AG09309 (cell line): ENCODE measurements at regions not wholly inside any gene's neighbourhood (a gene's known extent, or its start where the extent isn't known, plus 50 kb on each side); places are given as distances from the start of the nearest gene placed in this dataset.

Experiments
- DNase-seq: peaks from one replicate; pipeline ENCODE4 v3.0.0-alpha.2; 2010; ENCODE audit warnings: low read depth
- H3K4me3 ChIP-seq: 2 replicates; pipeline ENCODE4 v1.5.1; 2011; ENCODE audit warnings: mild to moderate bottlenecking, low read depth, low read length, moderate library complexity; ENCODE audit not compliant: control insufficient read depth
- TF ChIP-seq, protein P1 (sequence below): IDR thresholded peaks from 2 replicates; pipeline ENCODE4 v1.5.1; 2011; ENCODE audit warnings: mild to moderate bottlenecking, low read depth, low read length, inconsistent platforms; ENCODE audit not compliant: insufficient read depth, control insufficient read depth; ENCODE audit errors: missing control alignments

GRCh38 chr1:229028987-229029878 is 241.7 kb upstream of the RAB4A start:
- no peak for DNase-seq
- TF ChIP-seq, protein P1, sequence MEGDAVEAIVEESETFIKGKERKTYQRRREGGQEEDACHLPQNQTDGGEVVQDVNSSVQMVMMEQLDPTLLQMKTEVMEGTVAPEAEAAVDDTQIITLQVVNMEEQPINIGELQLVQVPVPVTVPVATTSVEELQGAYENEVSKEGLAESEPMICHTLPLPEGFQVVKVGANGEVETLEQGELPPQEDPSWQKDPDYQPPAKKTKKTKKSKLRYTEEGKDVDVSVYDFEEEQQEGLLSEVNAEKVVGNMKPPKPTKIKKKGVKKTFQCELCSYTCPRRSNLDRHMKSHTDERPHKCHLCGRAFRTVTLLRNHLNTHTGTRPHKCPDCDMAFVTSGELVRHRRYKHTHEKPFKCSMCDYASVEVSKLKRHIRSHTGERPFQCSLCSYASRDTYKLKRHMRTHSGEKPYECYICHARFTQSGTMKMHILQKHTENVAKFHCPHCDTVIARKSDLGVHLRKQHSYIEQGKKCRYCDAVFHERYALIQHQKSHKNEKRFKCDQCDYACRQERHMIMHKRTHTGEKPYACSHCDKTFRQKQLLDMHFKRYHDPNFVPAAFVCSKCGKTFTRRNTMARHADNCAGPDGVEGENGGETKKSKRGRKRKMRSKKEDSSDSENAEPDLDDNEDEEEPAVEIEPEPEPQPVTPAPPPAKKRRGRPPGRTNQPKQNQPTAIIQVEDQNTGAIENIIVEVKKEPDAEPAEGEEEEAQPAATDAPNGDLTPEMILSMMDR, result no peak
- H3K4me3 ChIP-seq, result no peak overlapping the region

DNA sequence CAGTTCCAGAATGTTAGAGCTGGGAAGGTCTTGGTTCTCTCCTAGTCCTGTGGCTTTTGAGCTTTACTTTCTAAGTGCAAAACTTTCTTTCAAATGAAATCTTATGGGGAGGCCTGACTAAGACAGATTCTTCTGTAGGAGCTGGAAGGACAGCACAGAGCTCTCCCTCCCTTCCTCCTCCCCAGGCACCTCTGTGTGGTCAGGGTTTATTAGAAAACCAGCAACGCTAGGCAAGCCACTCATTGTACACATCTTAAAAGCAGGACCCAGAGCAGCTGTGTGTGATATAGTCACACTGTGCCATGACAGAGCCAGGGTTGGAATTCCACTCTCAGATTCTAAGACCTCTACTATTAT is 241.1 kb upstream of the RAB4A start:
- no peak for DNase-seq
- H3K4me3 ChIP-seq, result no peak overlapping the region
- TF ChIP-seq, protein P1, result no peak

DNA sequence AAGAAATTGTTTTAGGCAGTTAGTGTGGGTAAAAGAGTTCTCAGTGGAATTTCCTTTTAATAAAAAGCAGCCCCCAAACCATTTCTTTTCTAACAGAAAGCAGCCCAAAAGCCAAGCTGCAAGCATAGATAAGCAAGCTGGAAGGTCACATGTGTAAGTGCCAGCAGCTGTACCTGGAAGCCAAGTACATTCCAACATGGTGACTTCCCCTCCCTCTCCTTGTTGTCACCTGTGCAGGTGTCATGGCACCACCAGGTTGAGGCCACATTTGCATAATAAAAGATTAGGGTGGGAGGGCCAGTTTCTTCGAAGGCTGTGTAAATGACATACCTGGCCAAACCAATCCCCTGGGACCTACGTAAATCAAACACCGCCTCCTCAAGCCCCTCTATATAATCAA is 240.3 kb upstream of the RAB4A start:
- TF ChIP-seq, protein P1, result no peak
- DNase-seq, result no peak
- no peak overlapping the region for H3K4me3 ChIP-seq

- no peak overlapping the region for H3K4me3 ChIP-seq
- TF ChIP-seq, protein P1, result no peak
- no peak for DNase-seq
Observed at GRCh38 chr1:229031061-229031460, 239.8 kb upstream of the RAB4A start.

DNA sequence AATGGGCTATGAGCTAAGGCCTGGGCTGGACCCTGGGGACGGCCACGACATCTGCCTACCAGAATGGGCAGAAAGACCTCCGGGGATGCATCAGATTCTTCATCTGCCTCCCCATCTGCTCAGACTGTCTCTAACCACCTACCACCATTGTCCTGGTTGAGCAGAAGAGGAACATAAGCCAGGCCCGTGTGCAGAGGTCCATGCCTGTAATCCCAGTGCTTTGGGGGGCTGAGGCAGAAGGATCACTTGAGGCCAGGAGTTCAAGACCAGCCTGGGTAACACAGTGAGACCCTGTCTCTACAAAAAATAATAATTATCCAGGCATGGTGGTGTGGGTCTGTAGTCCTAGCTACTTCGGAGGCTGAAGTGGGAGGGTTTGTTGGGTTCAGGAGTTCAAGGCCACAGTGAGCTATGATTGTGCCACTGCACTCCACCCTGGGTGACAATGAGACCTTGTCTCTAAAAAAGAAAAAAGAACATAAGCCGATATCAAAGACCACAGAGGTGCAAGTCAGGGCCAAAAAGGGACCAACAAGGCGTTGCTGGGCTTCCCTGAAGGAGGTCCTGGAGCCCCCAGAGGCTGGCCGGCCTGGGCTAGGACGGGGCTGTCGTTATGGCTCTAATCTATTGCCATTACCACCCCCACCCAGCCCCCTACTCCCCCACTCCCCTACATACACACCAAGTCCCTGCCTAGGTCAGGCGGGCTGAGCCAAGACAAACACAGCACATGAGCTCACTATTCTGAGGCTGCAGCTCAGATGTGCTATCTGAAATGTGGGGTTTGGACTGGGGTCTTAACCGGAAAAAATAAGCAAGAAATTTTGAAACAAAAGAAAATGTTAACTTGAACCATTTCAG is 239.2 kb upstream of the RAB4A start:
- TF ChIP-seq, protein P1, result no peak

DNA sequence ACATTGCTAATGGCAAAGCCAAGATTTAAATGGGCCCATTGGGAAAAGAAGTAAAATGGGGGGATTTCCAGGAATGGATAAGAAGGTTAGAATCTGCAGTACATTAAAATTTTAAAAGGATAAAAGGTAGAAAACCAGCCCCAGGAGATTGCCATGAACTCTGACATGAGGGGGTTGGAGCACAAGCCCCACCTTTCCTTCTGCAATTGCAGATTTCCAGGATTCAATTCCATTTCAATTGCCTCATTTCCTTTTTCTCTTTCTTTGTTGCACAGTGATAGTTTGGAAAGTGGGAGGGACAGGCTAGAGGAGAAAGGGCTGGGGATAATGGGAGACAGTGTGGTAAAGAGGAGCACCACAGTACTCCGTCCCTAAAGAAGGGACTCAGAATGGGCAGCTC is 238.5 kb upstream of the RAB4A start:
- DNase-seq, result no peak
- TF ChIP-seq, protein P1, result no peak
- no peak overlapping the region for H3K4me3 ChIP-seq

More for the DNA sequence above, 239.2 kb upstream of the RAB4A start:
- no peak overlapping the region for H3K4me3 ChIP-seq
- no peak for DNase-seq
